H1 (cell line): ENCODE measurements at regions not wholly inside any gene's neighbourhood (a gene's known extent, or its start where the extent isn't known, plus 50 kb on each side); places are given as distances from the start of the nearest gene placed in this dataset.

Experiments
- GTF2F1 ChIP-seq: IDR thresholded peaks from 2 replicates; pipeline ENCODE4 v1.6.1; 2012; ENCODE audit warnings: low read depth, low read length, improper control_type of control experiment, borderline replicate concordance

GRCh38 chr14:66206554-66206953 lies 279.6 kb upstream of the CCDC196 start (continued):
- no peak for TF ChIP-seq GTF2F1
